IMR-90 (cell line): ENCODE measurements at regions not wholly inside any gene's neighbourhood (a gene's known extent, or its start where the extent isn't known, plus 50 kb on each side); places are given as distances from the start of the nearest gene placed in this dataset.

ENCODE experiments used
- ATAC-seq: fragments of 200-7000 bp; cut with Tn5 transposase; 2 replicates; pipeline ENCODE4 v1.9.1; 2020; ENCODE audit warnings: low read depth, mild to moderate bottlenecking, moderate library complexity
- BruUV-seq: library from RNA; stranded (reverse); fragments of 400-500 nt; replicated peaks from 2 replicates; lab custom pipeline; 2021; lab: Mats Ljungman, UMichigan
- CTCF ChIA-PET: fragments of 300-600 bp; formaldehyde crosslinking; extraction: SDS; loops from one replicate; lab custom pipeline; 2021; ENCODE audit warnings: antibody characterized with exemption; lab: Yijun Ruan, JAX
- POLR2A ChIA-PET: fragments of 300-600 bp; sonication (Branson Sonifier 250); formaldehyde crosslinking; loops from one replicate; lab custom pipeline; 2022; ENCODE audit warnings: antibody characterized with exemption; ENCODE audit not compliant: unreplicated experiment; lab: Charles Lee
- DNase-seq: peaks from one replicate; pipeline ENCODE4 v3.0.0; 2013
- H2AFZ ChIP-seq: replicated peaks from 2 replicates; pipeline ENCODE3; 2013; ENCODE audit warnings: low read length, mild to moderate bottlenecking; ENCODE audit not compliant: poor library complexity
- H2AK5ac ChIP-seq: 2 replicates; pipeline ENCODE4 v1.6.1; 2013; ENCODE audit warnings: low read depth, low read length, inconsistent platforms
- H2AK9ac ChIP-seq: replicated peaks from 2 replicates; pipeline ENCODE3; 2013; ENCODE audit warnings: mild to moderate bottlenecking, low read depth, low read length, moderate library complexity; ENCODE audit not compliant: poor library complexity
- H2BK120ac ChIP-seq: 2 replicates; pipeline ENCODE4 v1.6.1; 2013; ENCODE audit warnings: low read depth, low read length, inconsistent platforms
- H2BK15ac ChIP-seq: 3 replicates; pipeline ENCODE4 v1.6.1; 2013; ENCODE audit warnings: low read depth, low read length, inconsistent platforms
- H2BK20ac ChIP-seq: 2 replicates; pipeline ENCODE4 v1.6.1; 2013; ENCODE audit warnings: low read depth, mild to moderate bottlenecking, inconsistent platforms, low read length, moderate library complexity
- H2BK5ac ChIP-seq: 2 replicates; pipeline ENCODE4 v1.6.1; 2013; ENCODE audit warnings: mild to moderate bottlenecking, low read depth, low read length, inconsistent platforms; ENCODE audit not compliant: poor library complexity, severe bottlenecking
- H3K14ac ChIP-seq: replicated peaks from 2 replicates; pipeline ENCODE4 v1.6.1; 2013; ENCODE audit warnings: low read depth, low read length, inconsistent platforms
- H3K18ac ChIP-seq: 2 replicates; pipeline ENCODE4 v1.6.1; 2013; ENCODE audit warnings: low read depth, low read length, control low read depth
- H3K23ac ChIP-seq: 2 replicates; pipeline ENCODE4 v1.6.1; 2013; ENCODE audit warnings: low read depth, low read length, inconsistent platforms
- H3K27ac ChIP-seq: 2 replicates; pipeline ENCODE4 v1.5.1; 2013; ENCODE audit warnings: mild to moderate bottlenecking, control low read depth, low read length; ENCODE audit not compliant: insufficient read depth
- H3K27me3 ChIP-seq: 2 replicates; pipeline ENCODE4 v1.6.1; 2013; ENCODE audit warnings: low read length; ENCODE audit not compliant: control insufficient read depth, insufficient read depth
- H3K36me3 ChIP-seq: 2 replicates; pipeline ENCODE4 v1.6.1; 2013; ENCODE audit warnings: low read length, mixed read lengths; ENCODE audit not compliant: control insufficient read depth, insufficient read depth
- H3K4ac ChIP-seq: 2 replicates; pipeline ENCODE4 v1.6.1; 2013; ENCODE audit warnings: low read depth, low read length, inconsistent platforms
- H3K4me1 ChIP-seq: 2 replicates; pipeline ENCODE4 v1.6.1; 2013; ENCODE audit warnings: low read length, mixed read lengths; ENCODE audit not compliant: control insufficient read depth, insufficient read depth
- H3K4me2 ChIP-seq: 2 replicates; pipeline ENCODE4 v1.6.1; 2013; ENCODE audit warnings: low read depth, mild to moderate bottlenecking, control low read depth, low read length, moderate library complexity
- H3K4me3 ChIP-seq: 2 replicates; pipeline ENCODE4 v1.5.1; 2013; ENCODE audit warnings: low read depth, mild to moderate bottlenecking, control low read depth, low read length, moderate library complexity; ENCODE audit not compliant: insufficient read depth
- H3K56ac ChIP-seq: 2 replicates; pipeline ENCODE4 v1.6.1; 2013; ENCODE audit warnings: low read length, inconsistent platforms; ENCODE audit not compliant: insufficient read depth; ENCODE audit errors: extremely low read depth
- H3K79me1 ChIP-seq, 2 experiments: 2 replicates each; pipeline ENCODE4 v1.6.1; 2013; ENCODE audit warnings: low read length in 2 of 2, inconsistent platforms in 1 of 2, low read depth in 1 of 2
- H3K9ac ChIP-seq: 2 replicates; pipeline ENCODE4 v1.6.1; 2013; ENCODE audit warnings: low read depth, low read length, control low read depth
- H3K9me1 ChIP-seq: 2 replicates; pipeline ENCODE4 v1.6.1; 2013; ENCODE audit warnings: low read length, inconsistent platforms; ENCODE audit not compliant: insufficient read depth
- H3K9me3 ChIP-seq: 2 replicates; pipeline ENCODE4 v1.6.1; 2013; ENCODE audit warnings: low read length; ENCODE audit not compliant: control insufficient read depth, insufficient read depth
- H4K20me1 ChIP-seq: 2 replicates; pipeline ENCODE4 v1.6.1; 2013; ENCODE audit warnings: low read length, inconsistent platforms; ENCODE audit not compliant: insufficient read depth
- H4K5ac ChIP-seq: 2 replicates; pipeline ENCODE4 v1.6.1; 2013; ENCODE audit warnings: mild to moderate bottlenecking, low read depth, low read length, control low read depth
- H4K8ac ChIP-seq, 2 experiments: 2 replicates each; pipeline ENCODE4 v1.6.1; 2013; ENCODE audit warnings: low read depth in 2 of 2, low read length in 2 of 2, control low read depth in 1 of 2, inconsistent platforms in 1 of 2
- H4K91ac ChIP-seq: 2 replicates; pipeline ENCODE4 v1.6.1; 2013; ENCODE audit warnings: low read depth, low read length, inconsistent platforms; ENCODE audit not compliant: insufficient read depth
- BHLHE40 ChIP-seq: fragments of 150-350 bp; IDR thresholded peaks from 2 replicates; pipeline ENCODE4 v1.6.1; 2016; ENCODE audit warnings: mild to moderate bottlenecking, low read depth, low read length
- CEBPB ChIP-seq: IDR thresholded peaks from 2 replicates; pipeline ENCODE4 v1.6.1; 2012; ENCODE audit warnings: low read depth, low read length, improper control_type of control experiment
- MAFK ChIP-seq: IDR thresholded peaks from 2 replicates; pipeline ENCODE4 v1.6.1; 2012; ENCODE audit warnings: low read depth, low read length, improper control_type of control experiment
- MAZ ChIP-seq: IDR thresholded peaks from 2 replicates; pipeline ENCODE4 v1.6.1; 2012; ENCODE audit warnings: low read depth, mild to moderate bottlenecking, low read length, improper control_type of control experiment, moderate library complexity, borderline replicate concordance
- WGBS, 2 experiments: methylation state at CpG; one replicate each; pipeline versions ENCODE4 v1.1.5 to v1.1.7; 2013; ENCODE audit warnings: missing lambda C conversion rate in 2 of 2; ENCODE audit not compliant: insufficient read length in 1 of 2; ENCODE audit errors: extremely low coverage in 2 of 2; 5-methylcytosine and 5-hydroxymethylcytosine counted together
- dilution Hi-C: fragments of 300-500 bp; cut with HindIII; formaldehyde crosslinking; loops from one replicate; pipeline ENCODE4 v1.14.3; 2018; ENCODE audit warnings: low sequenced_read_pairs; ENCODE audit not compliant: unreplicated experiment
- in situ Hi-C: fragments of 300-500 bp; cut with MboI; formaldehyde crosslinking; loops from 3 replicates; pipeline ENCODE4 v1.14.3; 2019; ENCODE audit warnings: low sequenced_read_pairs, inconsistent platforms, mixed read lengths
- intact Hi-C: fragments of 100-400 bp; cut with micrococcal nuclease; formaldehyde crosslinking; loops from 2 replicates; pipeline ENCODE4 v1.10.0; 2022

GRCh38 chr7:131197920-131198615 is 129.6 kb upstream of the MKLN1 start:
- H3K9me3 ChIP-seq: no peaks in the 10 kb centered on the region
- CTCF ChIA-PET: no interaction called here
- no peak overlapping the region for H4K8ac ChIP-seq
- in situ Hi-C loops: no loop called here
- no peak overlapping the region for H3K18ac ChIP-seq
- no peak overlapping the region for H2AFZ ChIP-seq
- no peak overlapping the region for H3K56ac ChIP-seq
- H2BK5ac ChIP-seq: no peak overlapping the region
- POLR2A ChIA-PET: no interaction called here
- WGBS, 2 experiments: no CpG with 5 or more reads among the region's 4 CpGs
- no peaks in the 10 kb centered on the region for H3K4me1 ChIP-seq
- H3K27me3 ChIP-seq: no peaks in the 10 kb centered on the region
- intact Hi-C loops: loop anchor here (1.0 kb wide), 1 partner anchor 14 kb away; no protein-coding TSS in a partner anchor
- no peak overlapping the region for H3K4me3 ChIP-seq
- no peak overlapping the region for H3K4ac ChIP-seq
- no peak overlapping the region for H2BK20ac ChIP-seq
- H3K79me1 ChIP-seq: no peaks in the 10 kb centered on the region
- dilution Hi-C loops: no loop called here
- no peak overlapping the region for H3K9ac ChIP-seq
- H3K27ac ChIP-seq: no peak overlapping the region
- H3K9me1 ChIP-seq: no peaks in the 10 kb centered on the region
- no TSS peak for BruUV-seq
- no peak overlapping the region for H3K23ac ChIP-seq
- no peak overlapping the region for H2BK120ac ChIP-seq
- no peak overlapping the region for H2AK5ac ChIP-seq
- no peak overlapping the region for H4K91ac ChIP-seq
- ATAC-seq: no peak; the same call in 1 of the 2 replicates
- H4K5ac ChIP-seq: no peak overlapping the region
- TF ChIP-seq BHLHE40 (no peak), MAFK (no peak), MAZ (no peak), CEBPB (no peak)
- no peak overlapping the region for H3K4me2 ChIP-seq
- no peak overlapping the region for H3K14ac ChIP-seq
- H4K20me1 ChIP-seq: no peaks in the 10 kb centered on the region
- H3K36me3 ChIP-seq: no peaks in the 10 kb centered on the region
- H2BK15ac ChIP-seq: no peak overlapping the region
- DNase-seq: peak; percentile 44
- no peak overlapping the region for H2AK9ac ChIP-seq
